ENCODE measurements at regions not wholly inside any gene's neighbourhood (a gene's known extent, or its start where the extent isn't known, plus 50 kb on each side); places are given as distances from the start of the nearest gene placed in this dataset.
A peak's percentile ranks its signal among the peaks of the same experiment; 100 is the strongest.

DNA sequence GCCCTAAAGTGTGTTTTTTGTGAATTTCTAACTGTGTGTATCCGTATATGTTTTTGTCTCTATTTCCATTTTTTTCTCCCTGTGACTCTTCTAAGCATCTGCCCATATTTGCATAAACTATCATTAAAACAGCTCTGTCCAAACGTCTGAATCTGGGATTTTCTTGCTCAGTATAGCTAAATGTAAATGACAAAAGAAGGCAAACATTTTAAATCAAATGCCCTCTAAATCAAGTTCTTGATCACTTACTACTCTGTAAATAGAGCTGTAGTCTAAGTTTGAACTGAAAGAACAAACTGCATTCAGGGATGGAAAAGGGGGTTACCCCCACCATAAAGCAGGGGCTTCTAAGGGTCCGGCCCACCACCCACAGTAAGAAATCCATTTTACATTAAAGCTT is 432.0 kb upstream of the FAM241A start:
- H3K36me3 ChIP-seq: no peaks in the 10 kb centered on the region
- WGBS: 53% methylated on average over 3 of the region's 3 CpGs
- intact Hi-C loops (cut with DNase I): no loop called here
- no peak overlapping the region for H3K4me3 ChIP-seq
- TF ChIP-seq POLR2AphosphoS5 (IDR thresholded peaks at IDR 0.05): no peak
- TF ChIP-seq, protein P1, sequence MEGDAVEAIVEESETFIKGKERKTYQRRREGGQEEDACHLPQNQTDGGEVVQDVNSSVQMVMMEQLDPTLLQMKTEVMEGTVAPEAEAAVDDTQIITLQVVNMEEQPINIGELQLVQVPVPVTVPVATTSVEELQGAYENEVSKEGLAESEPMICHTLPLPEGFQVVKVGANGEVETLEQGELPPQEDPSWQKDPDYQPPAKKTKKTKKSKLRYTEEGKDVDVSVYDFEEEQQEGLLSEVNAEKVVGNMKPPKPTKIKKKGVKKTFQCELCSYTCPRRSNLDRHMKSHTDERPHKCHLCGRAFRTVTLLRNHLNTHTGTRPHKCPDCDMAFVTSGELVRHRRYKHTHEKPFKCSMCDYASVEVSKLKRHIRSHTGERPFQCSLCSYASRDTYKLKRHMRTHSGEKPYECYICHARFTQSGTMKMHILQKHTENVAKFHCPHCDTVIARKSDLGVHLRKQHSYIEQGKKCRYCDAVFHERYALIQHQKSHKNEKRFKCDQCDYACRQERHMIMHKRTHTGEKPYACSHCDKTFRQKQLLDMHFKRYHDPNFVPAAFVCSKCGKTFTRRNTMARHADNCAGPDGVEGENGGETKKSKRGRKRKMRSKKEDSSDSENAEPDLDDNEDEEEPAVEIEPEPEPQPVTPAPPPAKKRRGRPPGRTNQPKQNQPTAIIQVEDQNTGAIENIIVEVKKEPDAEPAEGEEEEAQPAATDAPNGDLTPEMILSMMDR (IDR thresholded peaks at IDR 0.05): no peak
- TF ChIP-seq POLR2A (IDR thresholded peaks at IDR 0.05): no peak
- H3K27ac ChIP-seq: no peak overlapping the region
- no peaks in the 10 kb centered on the region for H3K9me3 ChIP-seq
- H3K4me1 ChIP-seq (replicated peaks): no peaks in the 10 kb centered on the region
- no peaks in the 10 kb centered on the region for H3K27me3 ChIP-seq (replicated peaks; ENCODE audit: insufficient read depth)
- no peak for DNase-seq (ENCODE audit: low spot score)

DNA sequence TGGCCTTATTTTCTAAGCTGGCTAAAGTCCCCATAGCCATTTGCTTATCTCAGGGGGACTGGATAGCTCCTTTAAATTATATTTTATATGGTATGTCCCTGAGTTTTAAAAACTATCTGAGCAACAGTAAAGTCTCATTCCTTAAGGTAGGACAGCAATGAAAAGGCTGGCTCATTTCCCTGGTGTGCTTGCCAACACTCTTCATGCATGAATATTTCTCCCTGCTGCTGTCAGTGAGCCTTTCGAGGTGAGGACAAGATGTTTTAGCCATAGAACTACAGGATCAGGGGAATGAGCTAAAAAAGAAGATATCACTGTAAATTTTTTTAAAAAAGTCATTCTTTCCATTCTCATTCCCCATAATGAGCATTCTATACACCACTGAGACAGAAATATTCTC is 427.3 kb upstream of the FAM241A start:
- Histone ChIP-seq H3K27me3 (replicated peaks; ENCODE audit: insufficient read depth) (no peaks in the 10 kb centered on the region), H3K4me1 (replicated peaks) (no peaks in the 10 kb centered on the region), H3K9me3 (no peaks in the 10 kb centered on the region), H3K27ac (no peak overlapping the region), H3K4me3 (no peak overlapping the region), H3K36me3 (no peaks in the 10 kb centered on the region)
- TF ChIP-seq POLR2AphosphoS5 (IDR thresholded peaks at IDR 0.05) (no peak), POLR2A (IDR thresholded peaks at IDR 0.05) (no peak)
- TF ChIP-seq, protein P1 (IDR thresholded peaks at IDR 0.05): no peak
- DNase-seq (ENCODE audit: low spot score): peak; percentile 5
- 5% methylated on average over 1 of the region's 1 CpG for WGBS
- intact Hi-C loops (cut with DNase I): no loop called here

DNA sequence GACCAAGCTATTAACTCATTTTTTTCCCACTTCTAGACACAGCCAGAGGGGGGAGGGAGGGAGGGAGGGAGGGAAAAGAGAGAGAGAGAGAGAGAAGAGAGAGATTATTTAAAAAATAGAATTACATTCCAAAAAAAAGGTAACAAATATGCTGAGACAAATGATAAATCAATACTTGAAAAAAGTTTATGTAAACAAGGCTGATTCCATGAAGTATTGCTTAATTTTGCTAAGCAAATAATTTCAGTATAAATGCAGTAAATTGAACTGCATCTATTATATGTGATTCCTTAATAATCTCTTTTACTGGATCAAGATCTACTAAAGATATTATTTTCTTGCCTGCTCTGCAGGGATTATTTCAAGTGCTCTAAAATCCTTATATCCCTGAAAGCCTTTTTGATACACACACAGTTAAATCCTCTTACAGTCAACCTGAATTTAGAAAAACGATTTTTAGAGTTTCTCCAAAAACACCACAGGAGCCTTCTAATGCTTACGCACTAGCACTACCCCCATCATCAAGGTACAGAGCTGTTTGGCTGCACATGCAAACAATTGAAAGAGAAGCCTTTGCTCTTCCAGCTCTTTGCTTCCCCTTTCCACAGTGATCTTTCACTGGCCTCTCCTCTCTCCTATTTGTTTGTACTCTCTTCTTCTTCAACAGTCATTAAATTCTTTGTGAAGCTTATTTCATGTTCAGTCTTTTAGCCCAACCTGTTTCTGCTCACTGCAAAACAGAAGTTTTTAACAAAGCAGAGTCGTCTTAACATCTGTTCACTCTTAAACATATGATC is 426.3 kb upstream of the FAM241A start:
- no peak overlapping the region for H3K4me3 ChIP-seq
- no peaks in the 10 kb centered on the region for H3K36me3 ChIP-seq
- TF ChIP-seq, protein P1 (IDR thresholded peaks at IDR 0.05): no peak
- TF ChIP-seq POLR2AphosphoS5 (IDR thresholded peaks at IDR 0.05) (no peak), POLR2A (IDR thresholded peaks at IDR 0.05) (no peak)
- H3K27me3 ChIP-seq (replicated peaks; ENCODE audit: insufficient read depth): no peaks in the 10 kb centered on the region
- no peaks in the 10 kb centered on the region for H3K4me1 ChIP-seq (replicated peaks)
- no peaks in the 10 kb centered on the region for H3K9me3 ChIP-seq
- intact Hi-C loops (cut with DNase I): no loop called here
- WGBS: 53% methylated on average over 3 of the region's 3 CpGs
- no peak for DNase-seq (ENCODE audit: low spot score)
- H3K27ac ChIP-seq: no peak overlapping the region

DNA sequence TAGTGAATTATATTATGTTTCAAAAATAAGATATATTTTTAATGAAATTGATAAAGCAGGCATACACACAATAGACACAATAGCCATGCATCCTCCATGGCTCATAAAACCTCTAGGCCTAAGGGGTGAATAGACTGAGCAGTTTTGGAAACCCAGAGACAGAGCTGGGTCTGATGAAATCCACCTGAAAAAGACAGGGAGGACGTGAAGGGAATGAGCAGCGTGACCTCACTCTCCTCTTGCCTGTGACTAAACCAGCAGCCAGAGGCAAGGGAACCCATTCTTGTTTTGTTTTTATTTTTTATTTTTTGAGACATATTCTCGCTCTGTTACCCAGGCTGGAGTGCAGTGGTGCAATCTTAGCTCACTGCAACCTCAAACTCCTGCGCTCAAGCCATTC is 424.4 kb upstream of the FAM241A start:
- no peaks in the 10 kb centered on the region for H3K36me3 ChIP-seq
- 90% methylated on average over 4 of the region's 4 CpGs for WGBS
- intact Hi-C loops (cut with DNase I): no loop called here
- H3K9me3 ChIP-seq: no peaks in the 10 kb centered on the region
- no peaks in the 10 kb centered on the region for H3K27me3 ChIP-seq (replicated peaks; ENCODE audit: insufficient read depth)
- no peak for TF ChIP-seq POLR2A (IDR thresholded peaks at IDR 0.05)
- TF ChIP-seq, protein P1 (IDR thresholded peaks at IDR 0.05): no peak
- no peak for TF ChIP-seq POLR2AphosphoS5 (IDR thresholded peaks at IDR 0.05)
- H3K4me1 ChIP-seq (replicated peaks): no peaks in the 10 kb centered on the region
- no peak for DNase-seq (ENCODE audit: low spot score)
- H3K4me3 ChIP-seq: no peak overlapping the region
- no peak overlapping the region for H3K27ac ChIP-seq

DNA sequence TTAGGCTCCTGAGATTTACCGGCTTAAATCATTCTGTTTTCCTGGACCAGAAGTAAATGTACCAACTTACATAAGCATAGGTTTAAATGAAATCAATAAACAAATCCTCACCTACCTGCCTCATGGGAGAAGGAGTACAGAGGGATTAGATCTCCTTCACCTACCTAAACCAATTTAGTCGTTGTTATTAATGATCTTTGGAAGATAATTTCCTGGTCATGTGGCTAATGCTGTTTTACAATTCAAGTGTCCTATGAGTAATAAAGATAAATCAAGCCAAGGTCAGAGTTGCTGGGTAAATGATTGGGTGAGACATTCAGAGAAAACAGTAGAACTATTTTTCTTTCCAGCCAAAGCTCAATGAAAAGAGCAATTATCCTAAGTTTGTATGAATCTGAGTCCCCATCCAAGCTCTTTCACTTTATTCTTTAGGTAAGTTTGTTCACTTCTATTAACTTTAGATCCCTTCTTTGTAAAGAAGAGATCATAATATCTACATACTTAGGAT is 423.0 kb upstream of the FAM241A start:
- Histone ChIP-seq H3K27me3 (replicated peaks; ENCODE audit: insufficient read depth) (no peaks in the 10 kb centered on the region), H3K27ac (no peak overlapping the region), H3K4me1 (replicated peaks) (no peaks in the 10 kb centered on the region), H3K36me3 (no peaks in the 10 kb centered on the region), H3K4me3 (no peak overlapping the region), H3K9me3 (no peaks in the 10 kb centered on the region)
- no peak for DNase-seq (ENCODE audit: low spot score)
- WGBS: 72% methylated on average over 2 of the region's 2 CpGs
- intact Hi-C loops (cut with DNase I): no loop called here
- TF ChIP-seq POLR2A (IDR thresholded peaks at IDR 0.05): no peak
- TF ChIP-seq POLR2AphosphoS5 (IDR thresholded peaks at IDR 0.05): no peak
- TF ChIP-seq, protein P1 (IDR thresholded peaks at IDR 0.05): no peak
